ENCODE measurements at regions not wholly inside any gene's neighbourhood (a gene's known extent, or its start where the extent isn't known, plus 50 kb on each side); places are given as distances from the start of the nearest gene placed in this dataset.

DNA sequence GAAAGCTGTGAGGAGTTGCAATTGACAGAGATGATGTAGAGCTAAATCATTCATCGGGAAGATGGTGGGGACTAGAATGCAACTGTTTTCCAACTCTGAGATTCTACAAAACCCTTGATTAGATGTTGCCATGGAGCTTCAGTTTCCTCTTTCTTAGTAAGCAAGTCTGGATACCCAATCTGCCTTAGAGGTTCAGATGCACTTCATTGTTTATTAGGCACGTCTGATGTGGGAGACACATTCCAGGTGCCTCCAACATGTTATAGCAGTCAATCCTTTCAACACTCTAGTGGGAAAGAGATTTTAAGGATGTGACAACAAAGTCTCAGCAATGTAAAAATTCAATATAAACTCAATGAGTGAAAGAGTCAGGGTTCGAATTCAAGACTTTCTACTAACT is 291.3 kb upstream of the PHYHIPL start:
- no peaks in the 10 kb centered on the region for H3K36me3 ChIP-seq (replicated peaks in 1 of 2; ENCODE audit: control extremely low read depth in 1 of 2, control insufficient read depth in 1 of 2, extremely low read depth in 1 of 2, insufficient read depth in 2 of 2, low read length in 1 of 2)
- H3K27ac Mint-ChIP-seq, result no peak overlapping the region
- TF ChIP-seq, protein P1, sequence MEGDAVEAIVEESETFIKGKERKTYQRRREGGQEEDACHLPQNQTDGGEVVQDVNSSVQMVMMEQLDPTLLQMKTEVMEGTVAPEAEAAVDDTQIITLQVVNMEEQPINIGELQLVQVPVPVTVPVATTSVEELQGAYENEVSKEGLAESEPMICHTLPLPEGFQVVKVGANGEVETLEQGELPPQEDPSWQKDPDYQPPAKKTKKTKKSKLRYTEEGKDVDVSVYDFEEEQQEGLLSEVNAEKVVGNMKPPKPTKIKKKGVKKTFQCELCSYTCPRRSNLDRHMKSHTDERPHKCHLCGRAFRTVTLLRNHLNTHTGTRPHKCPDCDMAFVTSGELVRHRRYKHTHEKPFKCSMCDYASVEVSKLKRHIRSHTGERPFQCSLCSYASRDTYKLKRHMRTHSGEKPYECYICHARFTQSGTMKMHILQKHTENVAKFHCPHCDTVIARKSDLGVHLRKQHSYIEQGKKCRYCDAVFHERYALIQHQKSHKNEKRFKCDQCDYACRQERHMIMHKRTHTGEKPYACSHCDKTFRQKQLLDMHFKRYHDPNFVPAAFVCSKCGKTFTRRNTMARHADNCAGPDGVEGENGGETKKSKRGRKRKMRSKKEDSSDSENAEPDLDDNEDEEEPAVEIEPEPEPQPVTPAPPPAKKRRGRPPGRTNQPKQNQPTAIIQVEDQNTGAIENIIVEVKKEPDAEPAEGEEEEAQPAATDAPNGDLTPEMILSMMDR (IDR thresholded peaks at IDR 0.05), result no peak
- no peak for TF ChIP-seq EZH2 (IDR thresholded peaks at IDR 0.05; ENCODE audit: borderline replicate concordance, insufficient read depth, low read depth, low read length, poor library complexity, severe bottlenecking)
- H3K9ac ChIP-seq (ENCODE audit: low read length), result no peak overlapping the region
- no peak overlapping the region for H3K4me3 Mint-ChIP-seq
- 100% methylated on average over 1 of the region's 3 CpGs for WGBS (ENCODE audit: insufficient coverage)
- no peaks in the 10 kb centered on the region for H3K4me1 Mint-ChIP-seq
- H3K27me3 ChIP-seq (replicated peaks in 1 of 4; ENCODE audit: control extremely low read depth in 1 of 4, control insufficient read depth in 3 of 4, insufficient read depth in 4 of 4, low read length in 3 of 4), result no peaks in the 10 kb centered on the region
- no peak overlapping the region for H3K27ac ChIP-seq (ENCODE audit: low read length in 2 of 2)
- no peak overlapping the region for H3K4me2 ChIP-seq (replicated peaks; ENCODE audit: low read depth, low read length, poor library complexity, severe bottlenecking)
- H3K79me2 ChIP-seq (ENCODE audit: control insufficient read depth, insufficient read depth, low read length), result no peaks in the 10 kb centered on the region
- ChIA-PET CTCF (no interaction called here), POLR2A (no interaction called here)
- H3K4me3 ChIP-seq (ENCODE audit: control extremely low read depth in 1 of 5, extremely low read depth in 1 of 5, insufficient read depth in 1 of 5, low read depth in 2 of 5, low read length in 4 of 5), result no peak overlapping the region
- DNase-seq, result no peak
- no peaks in the 10 kb centered on the region for H3K27me3 Mint-ChIP-seq
- H3K4me1 ChIP-seq (ENCODE audit: control insufficient read depth in 2 of 2, insufficient read depth in 2 of 2, low read length in 2 of 2), result no peaks in the 10 kb centered on the region
- H4K20me1 ChIP-seq (ENCODE audit: control insufficient read depth, insufficient read depth, low read length, poor library complexity, severe bottlenecking), result no peaks in the 10 kb centered on the region
- intact Hi-C loops (cut with micrococcal nuclease), result no loop called here
- H2AFZ ChIP-seq (ENCODE audit: insufficient read depth, low read depth, low read length, poor library complexity, severe bottlenecking), result no peak overlapping the region
- peaks cover 4% of the 10 kb centered on the region for H3K9me3 Mint-ChIP-seq (ENCODE audit: insufficient read depth)
- no peak for ATAC-seq (ENCODE audit: low read depth)
- H3K9me3 ChIP-seq (ENCODE audit: control extremely low read depth in 1 of 3, control insufficient read depth in 2 of 3, insufficient read depth in 1 of 3, low read length in 2 of 3), result peaks cover 0 to 4% (median 0%) of the 10 kb centered on the region in 3 donors

DNA sequence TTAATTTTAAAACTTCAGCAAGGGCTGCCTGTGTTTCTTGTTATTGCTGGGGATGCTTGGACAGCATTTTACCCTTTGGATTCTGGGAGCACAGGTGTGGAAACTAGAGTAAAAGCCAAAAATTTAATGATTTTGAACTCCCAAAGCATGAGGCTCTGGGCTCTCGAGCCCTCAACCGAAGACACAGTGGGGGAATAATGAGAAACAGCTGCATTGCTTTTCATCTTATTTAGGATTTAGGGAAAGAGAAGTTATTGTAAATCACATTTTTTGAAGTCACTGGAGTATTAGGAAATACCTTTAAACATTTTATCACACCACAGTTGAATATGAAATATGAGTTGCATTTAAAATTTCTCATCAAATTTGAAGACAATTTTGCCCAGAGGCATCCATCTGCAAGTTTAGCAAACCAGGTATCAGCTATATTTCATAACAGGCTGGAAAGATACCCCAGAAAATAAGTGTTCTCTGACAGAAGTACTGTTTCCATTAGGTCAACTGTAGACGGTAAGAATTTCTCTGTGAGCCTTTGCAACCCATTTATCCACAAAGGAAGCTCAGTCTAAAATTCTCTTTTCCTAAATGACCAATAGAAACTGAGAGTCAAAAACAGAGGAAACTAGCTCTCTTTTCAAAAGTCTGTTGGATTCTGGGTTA is 290.6 kb upstream of the PHYHIPL start:
- Mint-ChIP-seq H3K4me1 (no peaks in the 10 kb centered on the region), H3K27me3 (no peaks in the 10 kb centered on the region), H3K27ac (no peak overlapping the region), H3K4me3 (no peak overlapping the region), H3K9me3 (ENCODE audit: insufficient read depth) (peaks cover 4% of the 10 kb centered on the region)
- H3K4me3 ChIP-seq (ENCODE audit: control extremely low read depth in 1 of 5, extremely low read depth in 1 of 5, insufficient read depth in 1 of 5, low read depth in 2 of 5, low read length in 4 of 5), result no peak overlapping the region
- ChIA-PET CTCF (no interaction called here), POLR2A (no interaction called here)
- H3K9ac ChIP-seq (ENCODE audit: low read length), result no peak overlapping the region
- H3K4me1 ChIP-seq (ENCODE audit: control insufficient read depth in 2 of 2, insufficient read depth in 2 of 2, low read length in 2 of 2), result no peaks in the 10 kb centered on the region
- peaks cover 0 to 4% (median 0%) of the 10 kb centered on the region in 3 donors for H3K9me3 ChIP-seq (ENCODE audit: control extremely low read depth in 1 of 3, control insufficient read depth in 2 of 3, insufficient read depth in 1 of 3, low read length in 2 of 3)
- DNase-seq, result no peak
- no peaks in the 10 kb centered on the region for H3K36me3 ChIP-seq (replicated peaks in 1 of 2; ENCODE audit: control extremely low read depth in 1 of 2, control insufficient read depth in 1 of 2, extremely low read depth in 1 of 2, insufficient read depth in 2 of 2, low read length in 1 of 2)
- H3K27ac ChIP-seq (ENCODE audit: low read length in 2 of 2), result no peak overlapping the region
- ATAC-seq (ENCODE audit: low read depth), result no peak
- no peaks in the 10 kb centered on the region for H3K27me3 ChIP-seq (replicated peaks in 1 of 4; ENCODE audit: control extremely low read depth in 1 of 4, control insufficient read depth in 3 of 4, insufficient read depth in 4 of 4, low read length in 3 of 4)
- no peak overlapping the region for H2AFZ ChIP-seq (ENCODE audit: insufficient read depth, low read depth, low read length, poor library complexity, severe bottlenecking)
- H4K20me1 ChIP-seq (ENCODE audit: control insufficient read depth, insufficient read depth, low read length, poor library complexity, severe bottlenecking), result no peaks in the 10 kb centered on the region
- TF ChIP-seq EZH2 (IDR thresholded peaks at IDR 0.05; ENCODE audit: borderline replicate concordance, insufficient read depth, low read depth, low read length, poor library complexity, severe bottlenecking), result no peak
- TF ChIP-seq, protein P1 (IDR thresholded peaks at IDR 0.05), result no peak
- H3K79me2 ChIP-seq (ENCODE audit: control insufficient read depth, insufficient read depth, low read length), result no peaks in the 10 kb centered on the region
- no CpG with 5 or more reads among the region's 3 CpGs for WGBS (ENCODE audit: insufficient coverage)
- intact Hi-C loops (cut with micrococcal nuclease), result no loop called here
- no peak overlapping the region for H3K4me2 ChIP-seq (replicated peaks; ENCODE audit: low read depth, low read length, poor library complexity, severe bottlenecking)

Measured in B cell (primary cell).